SK-N-SH (cell line): ENCODE measurements at regions not wholly inside any gene's neighbourhood (a gene's known extent, or its start where the extent isn't known, plus 50 kb on each side); places are given as distances from the start of the nearest gene placed in this dataset.

ENCODE experiments used
- CTCF ChIA-PET: fragments of 300-600, 350-600 bp; formaldehyde crosslinking; extraction: SDS; loops from one replicate; lab custom pipeline; 2021; lab: Yijun Ruan, JAX
- POLR2A ChIA-PET: fragments of 350-600 bp; sonication (Branson Sonifier 250); formaldehyde crosslinking; extraction: SDS; loops from one replicate; lab custom pipeline; 2020; ENCODE audit warnings: antibody characterized with exemption, inconsistent platforms; lab: Yijun Ruan, JAX
- DNase-seq: peaks from one replicate; pipeline ENCODE4 v3.0.0; 2012
- H2AFZ ChIP-seq: fragments of 200-600 bp; sonication (generic); 2 replicates; pipeline ENCODE4 v1.8.1; 2016; ENCODE audit warnings: antibody characterized with exemption, mild to moderate bottlenecking, low read depth
- H3F3A ChIP-seq: fragments of 200-600 bp; sonication (generic); replicated peaks from 2 replicates; pipeline ENCODE3; 2016; ENCODE audit warnings: antibody characterized with exemption, mild to moderate bottlenecking; ENCODE audit not compliant: insufficient read depth
- H3K27ac ChIP-seq, 2 experiments: fragments of 200-500 bp in 1 of 2; fragments of 200-600 bp in 1 of 2; sonication (Bioruptor generic) in 1 of 2; sonication (generic), shearing (Covaris generic) in 1 of 2; 2 replicates each; pipeline versions ENCODE4 v1.5.1 to v1.6.1; 2014 to 2016; ENCODE audit warnings: low read depth in 2 of 2, inconsistent platforms in 1 of 2, low read length in 1 of 2, mild to moderate bottlenecking in 1 of 2, mixed read lengths in 1 of 2
- H3K27me3 ChIP-seq: fragments of 200-600 bp; sonication (generic), shearing (Covaris generic); 2 replicates; pipeline ENCODE4 v1.6.1; 2016; ENCODE audit warnings: mixed run types; ENCODE audit not compliant: insufficient read depth
- H3K36me3 ChIP-seq, 2 experiments: fragments of 200-500 bp in 1 of 2; fragments of 200-600 bp in 1 of 2; sonication (Bioruptor generic) in 1 of 2; sonication (generic) in 1 of 2; replicated peaks in 1 of 2; 2 replicates each; pipeline versions ENCODE3 to v1.5.1; 2014 to 2016; ENCODE audit warnings: low read length in 1 of 2, mild to moderate bottlenecking in 1 of 2; ENCODE audit not compliant: insufficient read depth in 2 of 2, control insufficient read depth in 1 of 2
- H3K4me1 ChIP-seq, 2 experiments: fragments of 200-500 bp in 1 of 2; fragments of 200-600 bp in 1 of 2; sonication (Bioruptor generic) in 1 of 2; sonication (generic), shearing (Covaris generic) in 1 of 2; 2 replicates each; pipeline versions ENCODE4 v1.5.1 to v1.6.1; 2014 to 2016; ENCODE audit warnings: low read depth in 1 of 2, low read length in 1 of 2, mixed run types in 1 of 2; ENCODE audit not compliant: insufficient read depth in 2 of 2, control insufficient read depth in 1 of 2
- H3K4me2 ChIP-seq: fragments of 200-600 bp; sonication (generic), shearing (Covaris generic); 2 replicates; pipeline ENCODE4 v1.6.1; 2017; ENCODE audit warnings: mixed run types
- H3K4me3 ChIP-seq, 2 experiments: fragments of 200-500 bp in 1 of 2; fragments of 200-600 bp in 1 of 2; sonication (Bioruptor generic) in 1 of 2; sonication (generic), shearing (Covaris generic) in 1 of 2; 2 replicates each; pipeline versions ENCODE4 v1.5.1 to v1.8.1; 2014 to 2016; ENCODE audit warnings: low read depth in 2 of 2, inconsistent platforms in 1 of 2, low read length in 1 of 2, mild to moderate bottlenecking in 1 of 2, mixed read lengths in 1 of 2, moderate library complexity in 1 of 2
- H3K79me2 ChIP-seq: fragments of 200-600 bp; sonication (generic); 2 replicates; pipeline ENCODE4 v1.8.1; 2017; ENCODE audit warnings: mild to moderate bottlenecking; ENCODE audit not compliant: insufficient read depth
- H3K9ac ChIP-seq: fragments of 200-600 bp; sonication (generic); 2 replicates; pipeline ENCODE4 v1.6.1; 2017; ENCODE audit warnings: mixed run types
- H3K9me2 ChIP-seq: fragments of 200-600 bp; sonication (generic); 2 replicates; pipeline ENCODE4 v1.6.1; 2017; ENCODE audit warnings: mixed run types
- H3K9me3 ChIP-seq: fragments of 200-600 bp; sonication (generic); 2 replicates; pipeline ENCODE4 v1.6.1; 2017; ENCODE audit warnings: mixed run types, mild to moderate bottlenecking, moderate library complexity
- H4K20me1 ChIP-seq: fragments of 200-600 bp; sonication (generic); 2 replicates; pipeline ENCODE4 v1.6.1; 2017; ENCODE audit warnings: mild to moderate bottlenecking, mixed run types; ENCODE audit not compliant: insufficient read depth
- CHD2 ChIP-seq: fragments of 150-350 bp; IDR thresholded peaks from 2 replicates; pipeline ENCODE4 v1.6.1; 2018; ENCODE audit warnings: low read length; ENCODE audit not compliant: partially characterized antibody
- EZH2phosphoT487 ChIP-seq: fragments of 200-600 bp; sonication (generic); IDR thresholded peaks from 2 replicates; pipeline ENCODE4 v1.6.1; 2017; ENCODE audit warnings: low read depth, mixed run types, mild to moderate bottlenecking, antibody characterized with exemption, moderate library complexity, borderline replicate concordance
- FOXM1 ChIP-seq: IDR thresholded peaks from 2 replicates; pipeline ENCODE4 v1.4.0; 2012; ENCODE audit warnings: low read depth, mild to moderate bottlenecking
- GABPA ChIP-seq: IDR thresholded peaks from 2 replicates; pipeline ENCODE4 v1.4.0; 2012; ENCODE audit warnings: low read depth, mild to moderate bottlenecking
- GATA2 ChIP-seq: sonication (generic); formaldehyde crosslinking; IDR thresholded peaks from 2 replicates; pipeline ENCODE4 v1.5.0; 2020; ENCODE audit warnings: mild to moderate bottlenecking, missing genetic modification reagents
- MAX ChIP-seq: IDR thresholded peaks from 2 replicates; pipeline ENCODE4 v1.4.0; 2012; ENCODE audit warnings: low read depth
- NFIC ChIP-seq: IDR thresholded peaks from 2 replicates; pipeline ENCODE4 v1.4.0; 2012; ENCODE audit warnings: borderline replicate concordance
- NRF1 ChIP-seq: IDR thresholded peaks from 2 replicates; pipeline ENCODE4 v1.6.1; 2012; ENCODE audit warnings: low read depth, mild to moderate bottlenecking, low read length
- POLR2AphosphoS5 ChIP-seq: IDR thresholded peaks from 2 replicates; pipeline ENCODE4 v1.6.1; 2012; ENCODE audit warnings: low read depth, low read length
- RAD21 ChIP-seq: IDR thresholded peaks from 2 replicates; pipeline ENCODE4 v1.6.1; 2012; ENCODE audit warnings: mild to moderate bottlenecking, low read length
- RFX5 ChIP-seq: IDR thresholded peaks from 2 replicates; pipeline ENCODE4 v1.6.1; 2012; ENCODE audit warnings: mild to moderate bottlenecking, improper control_type of control experiment, low read length
- RXRA ChIP-seq: IDR thresholded peaks from 2 replicates; pipeline ENCODE4 v1.4.0; 2012; ENCODE audit warnings: low read depth, mild to moderate bottlenecking, borderline replicate concordance
- TCF12 ChIP-seq: IDR thresholded peaks from 2 replicates; pipeline ENCODE4 v1.4.0; 2012
- USF1 ChIP-seq: IDR thresholded peaks from 2 replicates; pipeline ENCODE4 v1.4.0; 2012; ENCODE audit warnings: low read depth, borderline replicate concordance
- USF2 ChIP-seq: fragments of 150-350 bp; IDR thresholded peaks from 2 replicates; pipeline ENCODE4 v1.6.1; 2017; ENCODE audit warnings: antibody characterized with exemption, low read length, low read depth, borderline replicate concordance
- YY1 ChIP-seq: IDR thresholded peaks from 2 replicates; pipeline ENCODE4 v1.4.0; 2012; ENCODE audit warnings: low read depth, mild to moderate bottlenecking
- ZBTB33 ChIP-seq: IDR thresholded peaks from 2 replicates; pipeline ENCODE4 v1.4.0; 2012; ENCODE audit warnings: low read depth, borderline replicate concordance
- WGBS: methylation state at CpG from one replicate; pipeline ENCODE4 v1.1.6; 2017; ENCODE audit warnings: low lambda C conversion rate; 5-methylcytosine and 5-hydroxymethylcytosine counted together
- TF ChIP-seq, protein P1 (sequence below): fragments of 200-600 bp; sonication (generic); IDR thresholded peaks from 2 replicates; pipeline ENCODE4 v1.6.1; 2017; ENCODE audit warnings: antibody characterized with exemption, mild to moderate bottlenecking, moderate library complexity
- TF ChIP-seq, protein P2 (sequence below): IDR thresholded peaks from 2 replicates; pipeline ENCODE4; 2012

DNA sequence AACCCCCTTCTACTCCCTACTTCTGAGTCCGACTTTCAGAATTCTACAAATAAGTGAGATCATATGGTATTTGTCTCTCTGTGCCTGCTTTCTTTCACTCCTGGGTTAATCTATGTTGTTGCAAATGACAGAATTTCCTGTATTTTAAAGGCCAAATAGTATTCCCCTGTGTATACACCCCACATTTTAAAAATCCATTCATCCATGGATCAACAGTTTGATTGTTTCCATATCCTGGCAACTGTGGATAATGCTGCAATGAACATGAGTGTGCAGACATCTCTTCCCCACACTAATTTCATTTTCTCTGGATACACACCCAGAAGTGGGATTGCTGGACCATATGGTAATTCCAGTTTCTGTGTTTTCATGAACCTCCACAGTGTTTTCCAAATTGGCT lies 225.8 kb upstream of the TCERG1L start:
- Histone ChIP-seq H4K20me1 (no peaks in the 10 kb centered on the region), H3K36me3 (no peaks in the 10 kb centered on the region), H3K9ac (no peak overlapping the region), H3K79me2 (no peaks in the 10 kb centered on the region), H3K9me3 (no peaks in the 10 kb centered on the region), H2AFZ (no peak overlapping the region), H3K27me3 (no peaks in the 10 kb centered on the region), H3K4me1 (no peaks in the 10 kb centered on the region), H3K9me2 (no peaks in the 10 kb centered on the region), H3F3A (no peaks in the 10 kb centered on the region), H3K4me3 (no peak overlapping the region), H3K4me2 (no peak overlapping the region), H3K27ac (no peak overlapping the region)
- ChIA-PET CTCF (no interaction called here), POLR2A (no interaction called here)
- no peak for DNase-seq
- WGBS, result 11% methylated on average over 1 of the region's 1 CpG
- TF ChIP-seq GABPA, result no peak
- no peak for TF ChIP-seq RXRA
- TF ChIP-seq TCF12, result no peak
- TF ChIP-seq CHD2, result no peak
- no peak for TF ChIP-seq EZH2phosphoT487
- TF ChIP-seq USF1, result no peak
- TF ChIP-seq FOXM1, result no peak
- TF ChIP-seq USF2, result no peak
- TF ChIP-seq, protein P1, sequence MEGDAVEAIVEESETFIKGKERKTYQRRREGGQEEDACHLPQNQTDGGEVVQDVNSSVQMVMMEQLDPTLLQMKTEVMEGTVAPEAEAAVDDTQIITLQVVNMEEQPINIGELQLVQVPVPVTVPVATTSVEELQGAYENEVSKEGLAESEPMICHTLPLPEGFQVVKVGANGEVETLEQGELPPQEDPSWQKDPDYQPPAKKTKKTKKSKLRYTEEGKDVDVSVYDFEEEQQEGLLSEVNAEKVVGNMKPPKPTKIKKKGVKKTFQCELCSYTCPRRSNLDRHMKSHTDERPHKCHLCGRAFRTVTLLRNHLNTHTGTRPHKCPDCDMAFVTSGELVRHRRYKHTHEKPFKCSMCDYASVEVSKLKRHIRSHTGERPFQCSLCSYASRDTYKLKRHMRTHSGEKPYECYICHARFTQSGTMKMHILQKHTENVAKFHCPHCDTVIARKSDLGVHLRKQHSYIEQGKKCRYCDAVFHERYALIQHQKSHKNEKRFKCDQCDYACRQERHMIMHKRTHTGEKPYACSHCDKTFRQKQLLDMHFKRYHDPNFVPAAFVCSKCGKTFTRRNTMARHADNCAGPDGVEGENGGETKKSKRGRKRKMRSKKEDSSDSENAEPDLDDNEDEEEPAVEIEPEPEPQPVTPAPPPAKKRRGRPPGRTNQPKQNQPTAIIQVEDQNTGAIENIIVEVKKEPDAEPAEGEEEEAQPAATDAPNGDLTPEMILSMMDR, result no peak
- TF ChIP-seq RAD21, result no peak
- TF ChIP-seq GATA2 (CRISPR knock-in tag), result no peak
- TF ChIP-seq NFIC, result no peak
- TF ChIP-seq, protein P2, sequence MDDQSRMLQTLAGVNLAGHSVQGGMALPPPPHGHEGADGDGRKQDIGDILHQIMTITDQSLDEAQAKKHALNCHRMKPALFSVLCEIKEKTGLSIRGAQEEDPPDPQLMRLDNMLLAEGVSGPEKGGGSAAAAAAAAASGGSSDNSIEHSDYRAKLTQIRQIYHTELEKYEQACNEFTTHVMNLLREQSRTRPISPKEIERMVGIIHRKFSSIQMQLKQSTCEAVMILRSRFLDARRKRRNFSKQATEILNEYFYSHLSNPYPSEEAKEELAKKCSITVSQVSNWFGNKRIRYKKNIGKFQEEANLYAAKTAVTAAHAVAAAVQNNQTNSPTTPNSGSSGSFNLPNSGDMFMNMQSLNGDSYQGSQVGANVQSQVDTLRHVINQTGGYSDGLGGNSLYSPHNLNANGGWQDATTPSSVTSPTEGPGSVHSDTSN, result no peak
- no peak for TF ChIP-seq YY1
- TF ChIP-seq MAX, result no peak
- TF ChIP-seq POLR2AphosphoS5, result no peak
- TF ChIP-seq NRF1, result no peak
- TF ChIP-seq RFX5, result no peak
- no peak for TF ChIP-seq ZBTB33
